Astrocyte (in vitro differentiated cells and primary cell): ENCODE measurements at regions not wholly inside any gene's neighbourhood (a gene's known extent, or its start where the extent isn't known, plus 50 kb on each side); places are given as distances from the start of the nearest gene placed in this dataset.

Experiments used
- DNase-seq: peaks from one replicate; pipeline ENCODE4 v3.0.0-alpha.2; 2010; ENCODE audit warnings: low read depth
- FAIRE-seq: peaks from 2 replicates; lab custom pipeline; 2011; peaks lifted over from hg19 to GRCh38; lab: Jason Lieb, UNC
- H2AFZ ChIP-seq: 2 replicates; pipeline ENCODE4 v1.6.0; 2012; ENCODE audit warnings: low read depth, low read length, inconsistent platforms
- H3K27ac ChIP-seq: 2 replicates; pipeline ENCODE4 v1.5.1; 2011; ENCODE audit warnings: low read depth, low read length, inconsistent platforms
- H3K27me3 ChIP-seq: 2 replicates; pipeline ENCODE4 v1.6.0; 2011; ENCODE audit warnings: low read length, inconsistent platforms; ENCODE audit not compliant: insufficient read depth
- H3K36me3 ChIP-seq: 2 replicates; pipeline ENCODE4 v1.5.1; 2011; ENCODE audit warnings: low read length, inconsistent platforms; ENCODE audit not compliant: insufficient read depth
- H3K4me1 ChIP-seq: 2 replicates; pipeline ENCODE4 v1.5.1; 2011; ENCODE audit warnings: low read length, inconsistent platforms; ENCODE audit not compliant: insufficient read depth
- H3K4me2 ChIP-seq: 2 replicates; pipeline ENCODE4 v1.6.0; 2012; ENCODE audit warnings: low read length, inconsistent platforms
- H3K4me3 ChIP-seq: 2 replicates; pipeline ENCODE4 v1.5.1; 2011; ENCODE audit warnings: low read depth, mild to moderate bottlenecking, low read length, inconsistent platforms; ENCODE audit not compliant: insufficient read depth
- H3K79me2 ChIP-seq: 2 replicates; pipeline ENCODE4 v1.6.0; 2012; ENCODE audit warnings: mild to moderate bottlenecking, low read length, inconsistent platforms; ENCODE audit not compliant: insufficient read depth
- H3K9ac ChIP-seq: 2 replicates; pipeline ENCODE4 v1.6.0; 2012; ENCODE audit warnings: mild to moderate bottlenecking, low read length, inconsistent platforms
- H3K9me3 ChIP-seq: 2 replicates; pipeline ENCODE4 v1.5.1; 2012; ENCODE audit warnings: low read depth, mild to moderate bottlenecking, low read length, inconsistent platforms; ENCODE audit not compliant: insufficient read depth
- H4K20me1 ChIP-seq: 2 replicates; pipeline ENCODE4 v1.6.0; 2012; ENCODE audit warnings: low read length, inconsistent platforms; ENCODE audit not compliant: insufficient read depth
- H3K27ac Mint-ChIP-seq: one replicate; pipeline ENCODE4 v1.8.0; 2021; ENCODE audit warnings: mild to moderate bottlenecking, mixed read lengths; ENCODE audit not compliant: unreplicated experiment
- H3K27me3 Mint-ChIP-seq: one replicate; pipeline ENCODE4 v1.8.0; 2021; ENCODE audit warnings: low read depth, mixed read lengths; ENCODE audit not compliant: unreplicated experiment
- H3K36me3 Mint-ChIP-seq: one replicate; pipeline ENCODE4 v1.8.0; 2021; ENCODE audit warnings: low read depth, mixed read lengths; ENCODE audit not compliant: unreplicated experiment
- H3K4me1 Mint-ChIP-seq: one replicate; pipeline ENCODE4 v1.8.0; 2021; ENCODE audit warnings: low read depth, mixed read lengths; ENCODE audit not compliant: unreplicated experiment
- H3K4me3 Mint-ChIP-seq: one replicate; pipeline ENCODE4 v1.8.0; 2021; ENCODE audit warnings: mild to moderate bottlenecking, moderate library complexity, mixed read lengths; ENCODE audit not compliant: unreplicated experiment
- H3K9me3 Mint-ChIP-seq: one replicate; pipeline ENCODE4 v1.8.0; 2021; ENCODE audit warnings: mild to moderate bottlenecking, mixed read lengths; ENCODE audit not compliant: unreplicated experiment
- EZH2 ChIP-seq: IDR thresholded peaks from 2 replicates; pipeline ENCODE4 v1.6.1; 2012; ENCODE audit warnings: mild to moderate bottlenecking, low read length, inconsistent platforms; ENCODE audit not compliant: insufficient read depth
- TF ChIP-seq, protein P1 (sequence below): IDR thresholded peaks from 2 replicates; pipeline ENCODE4 v1.5.1; 2011; ENCODE audit warnings: low read depth, mild to moderate bottlenecking, inconsistent platforms, low read length, moderate library complexity; ENCODE audit not compliant: insufficient read depth

DNA sequence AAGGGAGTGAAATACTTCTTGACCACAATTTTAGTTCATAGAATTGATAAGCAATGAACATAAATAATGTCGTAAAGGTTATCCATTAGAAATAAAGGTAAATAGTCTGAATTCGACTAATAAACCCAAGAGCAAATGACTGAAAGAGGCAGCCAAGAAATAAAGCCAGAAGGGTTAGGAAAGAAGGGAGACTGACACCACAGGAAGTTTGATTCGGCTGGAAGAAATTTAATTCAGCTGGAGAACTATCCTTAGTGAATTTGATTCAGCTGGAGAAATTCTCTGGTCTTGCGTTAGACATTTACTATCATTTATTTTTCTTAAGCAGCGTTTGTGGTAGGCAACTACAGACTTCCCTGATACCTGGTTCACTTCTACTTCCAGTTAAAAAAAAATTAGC is 429.6 kb downstream of the PID1 start:
- no peak overlapping the region for H3K4me2 ChIP-seq
- no peak overlapping the region for H3K27ac ChIP-seq
- H3K79me2 ChIP-seq = no peaks in the 10 kb centered on the region
- Mint-ChIP-seq H3K4me3 (no peak overlapping the region), H3K9me3 (no peaks in the 10 kb centered on the region), H3K27ac (no peak overlapping the region), H3K4me1 (no peaks in the 10 kb centered on the region), H3K27me3 (no peaks in the 10 kb centered on the region), H3K36me3 (no peaks in the 10 kb centered on the region)
- no peaks in the 10 kb centered on the region for H3K36me3 ChIP-seq
- FAIRE-seq (no peak), DNase-seq (no peak)
- TF ChIP-seq, protein P1, sequence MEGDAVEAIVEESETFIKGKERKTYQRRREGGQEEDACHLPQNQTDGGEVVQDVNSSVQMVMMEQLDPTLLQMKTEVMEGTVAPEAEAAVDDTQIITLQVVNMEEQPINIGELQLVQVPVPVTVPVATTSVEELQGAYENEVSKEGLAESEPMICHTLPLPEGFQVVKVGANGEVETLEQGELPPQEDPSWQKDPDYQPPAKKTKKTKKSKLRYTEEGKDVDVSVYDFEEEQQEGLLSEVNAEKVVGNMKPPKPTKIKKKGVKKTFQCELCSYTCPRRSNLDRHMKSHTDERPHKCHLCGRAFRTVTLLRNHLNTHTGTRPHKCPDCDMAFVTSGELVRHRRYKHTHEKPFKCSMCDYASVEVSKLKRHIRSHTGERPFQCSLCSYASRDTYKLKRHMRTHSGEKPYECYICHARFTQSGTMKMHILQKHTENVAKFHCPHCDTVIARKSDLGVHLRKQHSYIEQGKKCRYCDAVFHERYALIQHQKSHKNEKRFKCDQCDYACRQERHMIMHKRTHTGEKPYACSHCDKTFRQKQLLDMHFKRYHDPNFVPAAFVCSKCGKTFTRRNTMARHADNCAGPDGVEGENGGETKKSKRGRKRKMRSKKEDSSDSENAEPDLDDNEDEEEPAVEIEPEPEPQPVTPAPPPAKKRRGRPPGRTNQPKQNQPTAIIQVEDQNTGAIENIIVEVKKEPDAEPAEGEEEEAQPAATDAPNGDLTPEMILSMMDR = no peak
- H4K20me1 ChIP-seq = no peaks in the 10 kb centered on the region
- no peak overlapping the region for H2AFZ ChIP-seq
- no peak overlapping the region for H3K9ac ChIP-seq
- H3K4me3 ChIP-seq = no peak overlapping the region
- no peaks in the 10 kb centered on the region for H3K4me1 ChIP-seq
- no peaks in the 10 kb centered on the region for H3K27me3 ChIP-seq
- H3K9me3 ChIP-seq = no peaks in the 10 kb centered on the region

DNA sequence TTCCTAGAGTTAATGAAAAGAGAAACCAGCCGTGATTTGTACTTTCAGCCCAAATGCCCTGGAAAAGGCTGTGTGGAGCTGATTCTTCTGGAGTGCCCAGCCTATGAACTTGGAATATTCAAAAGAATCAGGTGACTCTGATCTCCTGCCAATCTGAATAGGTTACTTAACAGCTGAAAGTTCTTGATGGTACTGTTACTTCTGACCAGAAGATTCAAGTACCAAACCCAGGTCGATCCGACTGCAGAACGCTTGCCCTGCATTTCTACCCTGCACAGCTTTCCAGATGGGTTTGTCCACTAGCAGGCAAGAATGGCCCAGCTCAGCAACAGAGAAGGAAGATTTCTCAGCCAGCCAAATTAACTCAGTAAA is 430.4 kb downstream of the PID1 start:
- Histone ChIP-seq H3K27me3 (no peaks in the 10 kb centered on the region), H3K27ac (no peak overlapping the region), H3K36me3 (no peaks in the 10 kb centered on the region), H3K4me1 (no peaks in the 10 kb centered on the region), H3K4me3 (no peak overlapping the region), H3K9me3 (no peaks in the 10 kb centered on the region), H2AFZ (no peak overlapping the region), H3K9ac (no peak overlapping the region), H3K4me2 (no peak overlapping the region), H4K20me1 (no peaks in the 10 kb centered on the region), H3K79me2 (no peaks in the 10 kb centered on the region)
- no peak overlapping the region for H3K4me3 Mint-ChIP-seq
- H3K27me3 Mint-ChIP-seq = no peaks in the 10 kb centered on the region
- TF ChIP-seq, protein P1 = no peak
- TF ChIP-seq EZH2 = no peak
- no peaks in the 10 kb centered on the region for H3K4me1 Mint-ChIP-seq
- no peaks in the 10 kb centered on the region for H3K9me3 Mint-ChIP-seq
- DNase-seq (no peak), FAIRE-seq (no peak)
- H3K27ac Mint-ChIP-seq = no peak overlapping the region
- no peaks in the 10 kb centered on the region for H3K36me3 Mint-ChIP-seq

DNA sequence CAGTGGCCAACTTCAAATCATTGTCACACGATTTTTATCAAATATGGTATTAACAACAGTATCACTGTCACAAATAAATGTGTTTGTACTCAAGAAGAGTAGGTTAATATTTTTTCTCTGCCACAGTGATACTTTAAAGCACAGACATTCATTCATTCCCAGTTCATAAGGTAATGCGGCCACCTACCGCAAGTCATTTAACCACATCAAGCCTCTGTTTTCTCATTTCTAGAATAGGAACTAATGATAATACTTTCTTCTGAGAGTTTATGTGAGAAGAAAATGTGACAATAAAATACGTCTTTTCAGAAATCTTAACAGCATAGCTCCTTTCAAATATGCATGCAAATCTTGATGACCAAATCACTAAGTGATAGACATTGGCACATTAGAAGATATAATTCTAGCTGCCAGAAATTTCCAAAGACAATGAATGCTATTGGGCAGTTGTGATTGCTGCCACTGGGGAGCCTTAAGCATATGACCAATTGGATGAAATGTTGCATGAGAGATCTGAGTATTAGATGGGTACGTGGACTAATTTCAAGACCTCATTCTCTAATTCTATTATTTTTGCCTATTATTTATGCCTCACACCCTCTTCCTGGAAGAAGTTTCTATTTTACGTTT is 430.9 kb downstream of the PID1 start:
- Histone ChIP-seq H3K4me1 (no peaks in the 10 kb centered on the region), H3K27me3 (no peaks in the 10 kb centered on the region), H3K36me3 (no peaks in the 10 kb centered on the region), H2AFZ (no peak overlapping the region), H3K4me2 (no peak overlapping the region), H3K9ac (no peak overlapping the region), H3K9me3 (no peaks in the 10 kb centered on the region), H3K79me2 (no peaks in the 10 kb centered on the region), H4K20me1 (no peaks in the 10 kb centered on the region), H3K4me3 (no peak overlapping the region), H3K27ac (no peak overlapping the region)
- Mint-ChIP-seq H3K27me3 (no peaks in the 10 kb centered on the region), H3K9me3 (no peaks in the 10 kb centered on the region), H3K27ac (no peak overlapping the region), H3K4me3 (no peak overlapping the region), H3K36me3 (no peaks in the 10 kb centered on the region), H3K4me1 (no peaks in the 10 kb centered on the region)
- DNase-seq (no peak), FAIRE-seq (no peak)
- no peak for TF ChIP-seq EZH2
- TF ChIP-seq, protein P1 = no peak
